Stomach (tissue), 8 donors: ENCODE measurements at regions not wholly inside any gene's neighbourhood (a gene's known extent, or its start where the extent isn't known, plus 50 kb on each side); places are given as distances from the start of the nearest gene placed in this dataset.
A peak's percentile ranks its signal among the peaks of the same experiment; 100 is the strongest.

Experiments
- DNase-seq, 2 donors: peaks; one replicate each; pipeline versions ENCODE4 v3.0.0 to v3.0.0-alpha.2; 2013 to 2019
- H3K27ac ChIP-seq, 5 donors: fragments of 200-600 bp in 4 of 5; sonication (generic) in 4 of 5; one replicate each; pipeline ENCODE4 v1.5.1; 2013 to 2019; ENCODE audit warnings: mild to moderate bottlenecking in 1 of 5, moderate library complexity in 1 of 5
- H3K27me3 ChIP-seq, 3 donors: fragments of 200-600 bp; sonication (generic); one replicate each; pipeline ENCODE4 v1.5.1; 2017 to 2019; ENCODE audit warnings: mixed run types in 1 of 3
- H3K36me3 ChIP-seq, 4 donors: fragments of 200-600 bp; sonication (generic); 1 replicate in 3 of 4; 2 replicates in 1 of 4; pipeline ENCODE4 v1.5.1; 2016 to 2019
- H3K4me1 ChIP-seq, 4 donors: fragments of 200-600 bp; sonication (generic); one replicate each; pipeline ENCODE4 v1.5.1; 2016 to 2019
- H3K4me3 ChIP-seq, 4 donors: fragments of 200-600 bp; sonication (generic) in 3 of 4; one replicate each; pipeline ENCODE4 v1.5.1; 2016 to 2019; ENCODE audit warnings: mild to moderate bottlenecking in 1 of 4
- H3K9me3 ChIP-seq, 4 donors: fragments of 200-600 bp; sonication (generic); one replicate each; pipeline ENCODE4 v1.5.1; 2016 to 2019
- EP300 ChIP-seq: sonication (generic); formaldehyde crosslinking; IDR thresholded peaks from one replicate; pipeline ENCODE4 v1.6.1; 2017; ENCODE audit warnings: antibody characterized with exemption
- POLR2A ChIP-seq, 4 donors: fragments of 450-650 bp; IDR thresholded peaks; one replicate each; pipeline ENCODE4 v1.6.1; 2016; ENCODE audit warnings: antibody characterized with exemption in 4 of 4, control low read depth in 2 of 4, mild to moderate bottlenecking in 1 of 4, moderate library complexity in 1 of 4
- POLR2AphosphoS5 ChIP-seq, 3 donors: sonication (generic); formaldehyde crosslinking; IDR thresholded peaks; one replicate each; pipeline ENCODE4 v1.6.1; 2016; ENCODE audit warnings: antibody characterized with exemption in 3 of 3
- WGBS, 5 donors: extraction: QIAGEN DNeasy Blood & Tissue Kit in 3 of 5; methylation state at CpG; one replicate each; pipeline versions ENCODE4 v1.1.5 to v1.1.7; 2013 to 2018; 5-methylcytosine and 5-hydroxymethylcytosine counted together
- intact Hi-C: fragments of 100-400 bp; cut with DNase I; formaldehyde crosslinking; loops from one replicate; pipeline ENCODE4 v1.15.1; 2023; ENCODE audit warnings: low total_unique reads
- TF ChIP-seq, protein P1 (sequence below), 7 experiments: fragments of 450-650 bp in 4 of 7; fragments of 200-600 bp in 3 of 7; sonication (generic) in 3 of 7; IDR thresholded peaks; one replicate each; pipeline ENCODE4 v1.5.1; 2016 to 2019; ENCODE audit warnings: antibody characterized with exemption in 7 of 7, control low read depth in 2 of 7, mild to moderate bottlenecking in 1 of 7
- donor health status: healthy with polysubstance abuse.
- donor health status: Bipolar disorder and iron deficiency.
- donor health status: healthy.

DNA sequence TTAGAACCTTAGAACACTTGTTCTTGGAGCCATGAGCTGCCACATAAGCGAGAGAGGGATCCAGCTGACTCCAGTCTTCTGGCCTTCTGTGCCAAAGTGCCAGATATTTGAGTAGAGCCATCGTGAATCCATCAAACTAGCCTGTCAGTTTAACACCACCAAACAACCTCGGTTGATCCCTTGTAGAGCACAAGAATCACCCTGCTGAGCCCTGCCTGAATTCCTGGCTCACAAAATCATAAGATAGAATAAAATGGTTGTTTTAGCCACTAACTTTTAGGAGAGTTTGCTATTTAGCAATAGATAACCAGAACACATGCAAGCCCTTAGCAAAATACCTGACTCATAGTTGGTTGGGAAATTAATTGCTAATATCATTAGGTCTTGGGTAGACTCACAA is 407.6 kb upstream of the PROK2 start:
- peaks cover 0 to 7% (median 3%) of the 10 kb centered on the region in 4 donors for H3K9me3 ChIP-seq
- H3K4me3 ChIP-seq: no peak overlapping the region
- H3K27ac ChIP-seq: no peak overlapping the region
- TF ChIP-seq, protein P1, sequence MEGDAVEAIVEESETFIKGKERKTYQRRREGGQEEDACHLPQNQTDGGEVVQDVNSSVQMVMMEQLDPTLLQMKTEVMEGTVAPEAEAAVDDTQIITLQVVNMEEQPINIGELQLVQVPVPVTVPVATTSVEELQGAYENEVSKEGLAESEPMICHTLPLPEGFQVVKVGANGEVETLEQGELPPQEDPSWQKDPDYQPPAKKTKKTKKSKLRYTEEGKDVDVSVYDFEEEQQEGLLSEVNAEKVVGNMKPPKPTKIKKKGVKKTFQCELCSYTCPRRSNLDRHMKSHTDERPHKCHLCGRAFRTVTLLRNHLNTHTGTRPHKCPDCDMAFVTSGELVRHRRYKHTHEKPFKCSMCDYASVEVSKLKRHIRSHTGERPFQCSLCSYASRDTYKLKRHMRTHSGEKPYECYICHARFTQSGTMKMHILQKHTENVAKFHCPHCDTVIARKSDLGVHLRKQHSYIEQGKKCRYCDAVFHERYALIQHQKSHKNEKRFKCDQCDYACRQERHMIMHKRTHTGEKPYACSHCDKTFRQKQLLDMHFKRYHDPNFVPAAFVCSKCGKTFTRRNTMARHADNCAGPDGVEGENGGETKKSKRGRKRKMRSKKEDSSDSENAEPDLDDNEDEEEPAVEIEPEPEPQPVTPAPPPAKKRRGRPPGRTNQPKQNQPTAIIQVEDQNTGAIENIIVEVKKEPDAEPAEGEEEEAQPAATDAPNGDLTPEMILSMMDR (IDR thresholded peaks at IDR 0.05): no peak
- no peak for TF ChIP-seq POLR2AphosphoS5 (IDR thresholded peaks at IDR 0.05)
- no peak for TF ChIP-seq EP300
- no peak for TF ChIP-seq POLR2A (IDR thresholded peaks at IDR 0.05)
- no peaks in the 10 kb centered on the region for H3K4me1 ChIP-seq
- H3K36me3 ChIP-seq: no peaks in the 10 kb centered on the region
- DNase-seq: no peak
- intact Hi-C loops: no loop called here
- 80 to 98% (median 89%) methylated on average over 3 of the region's 3 CpGs for WGBS, 5 donors
- H3K27me3 ChIP-seq: no peaks in the 10 kb centered on the region

GRCh38 chr3:72191209-72191960 is 406.4 kb upstream of the PROK2 start:
- H3K27me3 ChIP-seq: no peaks in the 10 kb centered on the region
- no peaks in the 10 kb centered on the region for H3K36me3 ChIP-seq
- WGBS, 5 donors: 86 to 93% (median 88%) methylated on average over 4 of the region's 4 CpGs
- intact Hi-C loops: no loop called here
- DNase-seq: no peak
- no peak overlapping the region for H3K27ac ChIP-seq
- peaks cover 0 to 5% (median 0%) of the 10 kb centered on the region in 4 donors for H3K4me1 ChIP-seq
- peaks cover 0 to 7% (median 3%) of the 10 kb centered on the region in 4 donors for H3K9me3 ChIP-seq
- no peak overlapping the region for H3K4me3 ChIP-seq
- TF ChIP-seq POLR2AphosphoS5 (IDR thresholded peaks at IDR 0.05): no peak
- TF ChIP-seq POLR2A (IDR thresholded peaks at IDR 0.05): no peak
- TF ChIP-seq, protein P1 (IDR thresholded peaks at IDR 0.05): no peak
- no peak for TF ChIP-seq EP300

DNA sequence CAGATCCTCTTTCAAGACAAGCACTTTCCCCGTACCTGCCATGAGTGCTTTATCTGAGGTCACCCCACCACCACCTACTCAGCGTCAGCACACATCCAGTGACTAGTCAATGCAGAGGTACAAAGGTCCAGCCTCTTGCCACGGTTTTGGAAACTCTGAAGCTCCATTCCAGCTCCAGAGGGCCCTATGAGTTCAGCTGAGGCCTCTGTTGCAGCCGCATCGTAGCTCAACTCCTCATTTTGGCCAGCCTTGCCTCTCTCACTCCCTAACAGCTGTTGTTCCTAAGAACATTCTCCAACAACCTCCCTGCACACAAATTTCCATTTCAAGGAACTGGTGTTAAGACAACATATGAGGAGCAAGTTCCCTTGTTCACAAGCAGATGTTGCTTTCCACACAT is 405.1 kb upstream of the PROK2 start:
- Histone ChIP-seq H3K9me3 (peaks cover 0 to 7% (median 3%) of the 10 kb centered on the region in 4 donors), H3K4me1 (peaks cover 0 to 7% (median 0%) of the 10 kb centered on the region in 4 donors), H3K4me3 (no peak overlapping the region), H3K36me3 (no peaks in the 10 kb centered on the region), H3K27ac (no peak overlapping the region), H3K27me3 (no peaks in the 10 kb centered on the region)
- no peak for DNase-seq
- 58 to 81% (median 77%) methylated on average over 5 of the region's 5 CpGs for WGBS, 5 donors
- TF ChIP-seq EP300: no peak
- no peak for TF ChIP-seq POLR2A (IDR thresholded peaks at IDR 0.05)
- TF ChIP-seq POLR2AphosphoS5 (IDR thresholded peaks at IDR 0.05): no peak
- TF ChIP-seq, protein P1 (IDR thresholded peaks at IDR 0.05): no peak
- intact Hi-C loops: no loop called here

DNA sequence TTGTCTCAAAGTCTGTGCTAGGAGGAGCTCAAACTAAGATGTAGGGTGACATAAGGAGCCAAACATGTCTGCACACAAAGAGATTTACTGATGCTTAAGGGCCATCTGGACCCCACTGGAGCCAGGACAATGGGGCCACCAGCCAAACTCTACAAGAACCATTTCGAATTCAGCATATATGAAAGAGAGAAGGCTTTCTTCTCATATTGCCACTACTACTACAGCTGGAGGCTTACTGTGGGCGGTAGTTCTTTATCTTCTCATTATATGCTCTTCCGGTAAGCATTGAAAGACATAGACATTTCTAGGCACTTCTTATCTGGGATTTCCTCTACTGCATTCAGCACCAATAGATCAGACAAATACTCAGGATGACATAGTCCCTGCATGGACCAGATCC is 404.4 kb upstream of the PROK2 start:
- Histone ChIP-seq H3K4me1 (peaks cover 0 to 7% (median 0%) of the 10 kb centered on the region in 4 donors), H3K9me3 (peaks cover 0 to 7% (median 3%) of the 10 kb centered on the region in 4 donors), H3K36me3 (no peaks in the 10 kb centered on the region), H3K27me3 (no peaks in the 10 kb centered on the region), H3K27ac (no peak overlapping the region), H3K4me3 (no peak overlapping the region)
- peak in 1 of 2 donors; percentile 22 for DNase-seq
- intact Hi-C loops: no loop called here
- WGBS, 5 donors: 79 to 93% (median 87%) methylated on average over 3 of the region's 3 CpGs
- TF ChIP-seq EP300 (no peak), POLR2A (IDR thresholded peaks at IDR 0.05) (no peak)
- TF ChIP-seq, protein P1 (IDR thresholded peaks at IDR 0.05): no peak
